ENCODE measurements at regions not wholly inside any gene's neighbourhood (a gene's known extent, or its start where the extent isn't known, plus 50 kb on each side); places are given as distances from the start of the nearest gene placed in this dataset.

DNA sequence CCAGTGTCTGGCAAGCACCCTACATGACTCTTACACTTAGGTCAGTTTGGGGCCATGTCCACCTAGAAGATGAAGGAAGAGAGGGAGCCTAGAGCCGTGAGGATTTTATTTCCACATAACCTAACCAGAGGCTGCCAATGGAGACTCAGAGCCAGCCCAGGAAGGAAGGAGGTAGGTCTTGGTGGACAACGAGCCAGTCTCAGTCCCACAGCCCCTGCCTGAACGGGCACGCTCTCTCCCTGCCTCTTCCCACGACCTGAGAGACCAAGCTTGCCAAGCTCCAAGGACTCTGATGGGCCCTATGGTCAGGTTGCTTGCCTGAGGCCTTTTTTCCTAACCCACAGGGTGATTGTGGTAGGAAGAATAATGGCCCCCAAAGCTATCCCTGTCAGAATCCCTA is 188.4 kb downstream of the TFCP2L1 start:
- H3K4me1 ChIP-seq: peaks cover 5% of the 10 kb centered on the region; the same call in 1 of the 2 replicates
- intact Hi-C loops (cut with micrococcal nuclease; ENCODE audit: unreplicated experiment): no loop called here
- H3K9me3 ChIP-seq: peaks cover 21% of the 10 kb centered on the region
- no peaks in the 10 kb centered on the region for H3K36me3 ChIP-seq (ENCODE audit: control insufficient read depth, insufficient read depth, low read length)
- Mint-ChIP-seq H3K4me3 (ENCODE audit: unreplicated experiment) (no peak overlapping the region), H3K27ac (ENCODE audit: unreplicated experiment) (no peak overlapping the region), H3K27me3 (ENCODE audit: insufficient read depth, unreplicated experiment) (no peaks in the 10 kb centered on the region), H3K36me3 (ENCODE audit: insufficient read depth, unreplicated experiment) (no peaks in the 10 kb centered on the region), H3K4me1 (ENCODE audit: low read depth, unreplicated experiment) (no peaks in the 10 kb centered on the region), H3K9me3 (ENCODE audit: unreplicated experiment) (peaks cover 10% of the 10 kb centered on the region)
- BruUV-seq (replicated peaks): no TSS peak
- POLR2A ChIA-PET: no interaction called here
- H3K27me3 ChIP-seq (replicated peaks; ENCODE audit: control insufficient read depth, insufficient read depth, low read length): no peaks in the 10 kb centered on the region
- H3K4me3 ChIP-seq (ENCODE audit: low read depth, low read length): no peak overlapping the region
- CTCF ChIA-PET: interaction anchor here (0.7 to 3.5 kb wide), 2 partner anchors 32 to 259 kb away, joined by 4 to 48 read pairs; no protein-coding TSS in a partner anchor
- DNase-seq: no peak
- TF ChIP-seq, protein P1, sequence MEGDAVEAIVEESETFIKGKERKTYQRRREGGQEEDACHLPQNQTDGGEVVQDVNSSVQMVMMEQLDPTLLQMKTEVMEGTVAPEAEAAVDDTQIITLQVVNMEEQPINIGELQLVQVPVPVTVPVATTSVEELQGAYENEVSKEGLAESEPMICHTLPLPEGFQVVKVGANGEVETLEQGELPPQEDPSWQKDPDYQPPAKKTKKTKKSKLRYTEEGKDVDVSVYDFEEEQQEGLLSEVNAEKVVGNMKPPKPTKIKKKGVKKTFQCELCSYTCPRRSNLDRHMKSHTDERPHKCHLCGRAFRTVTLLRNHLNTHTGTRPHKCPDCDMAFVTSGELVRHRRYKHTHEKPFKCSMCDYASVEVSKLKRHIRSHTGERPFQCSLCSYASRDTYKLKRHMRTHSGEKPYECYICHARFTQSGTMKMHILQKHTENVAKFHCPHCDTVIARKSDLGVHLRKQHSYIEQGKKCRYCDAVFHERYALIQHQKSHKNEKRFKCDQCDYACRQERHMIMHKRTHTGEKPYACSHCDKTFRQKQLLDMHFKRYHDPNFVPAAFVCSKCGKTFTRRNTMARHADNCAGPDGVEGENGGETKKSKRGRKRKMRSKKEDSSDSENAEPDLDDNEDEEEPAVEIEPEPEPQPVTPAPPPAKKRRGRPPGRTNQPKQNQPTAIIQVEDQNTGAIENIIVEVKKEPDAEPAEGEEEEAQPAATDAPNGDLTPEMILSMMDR (IDR thresholded peaks at IDR 0.05; ENCODE audit: insufficient read depth in 1 of 2, low read depth in 1 of 2, low read length in 1 of 2, severe bottlenecking in 1 of 2, unreplicated experiment in 1 of 2): no peak

DNA sequence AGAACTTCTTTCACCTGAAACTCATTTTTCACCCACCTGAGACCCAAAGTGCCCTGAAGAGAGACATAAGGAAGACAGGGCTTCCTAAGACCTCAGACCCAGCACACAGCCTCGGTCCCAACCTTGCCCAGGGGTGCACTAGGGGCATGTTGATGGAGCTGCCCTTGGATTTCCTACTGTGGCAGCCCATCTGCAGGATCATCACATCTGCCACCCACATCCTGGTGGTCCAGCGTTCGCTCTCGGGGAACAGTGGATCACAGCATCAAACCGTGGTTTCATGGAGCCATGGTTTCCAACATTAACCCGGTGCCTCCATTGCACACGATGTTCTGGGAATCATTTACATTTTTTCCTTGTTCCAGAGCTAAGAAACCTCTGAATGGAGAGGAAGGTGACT is 186.4 kb downstream of the TFCP2L1 start:
- no peak overlapping the region for H3K27ac Mint-ChIP-seq (ENCODE audit: unreplicated experiment)
- ChIA-PET POLR2A (no interaction called here), CTCF (interaction anchor here (0.8 to 2.2 kb wide), 4 partner anchors 11 to 258 kb away, joined by 4 to 8 read pairs (median 5); no protein-coding TSS in a partner anchor)
- no peak for DNase-seq
- no TSS peak for BruUV-seq (replicated peaks)
- TF ChIP-seq, protein P1 (IDR thresholded peaks at IDR 0.05; ENCODE audit: insufficient read depth in 1 of 2, low read depth in 1 of 2, low read length in 1 of 2, severe bottlenecking in 1 of 2, unreplicated experiment in 1 of 2): no peak
- H3K9me3 Mint-ChIP-seq (ENCODE audit: unreplicated experiment): peaks cover 3% of the 10 kb centered on the region
- Histone ChIP-seq H3K4me3 (ENCODE audit: low read depth, low read length) (no peak overlapping the region), H3K36me3 (ENCODE audit: control insufficient read depth, insufficient read depth, low read length) (no peaks in the 10 kb centered on the region), H3K9me3 (peaks cover 3% of the 10 kb centered on the region; the same call in 1 of the 2 replicates), H3K4me1 (no peaks in the 10 kb centered on the region), H3K27me3 (replicated peaks; ENCODE audit: control insufficient read depth, insufficient read depth, low read length) (no peaks in the 10 kb centered on the region)
- no peaks in the 10 kb centered on the region for H3K27me3 Mint-ChIP-seq (ENCODE audit: insufficient read depth, unreplicated experiment)
- H3K36me3 Mint-ChIP-seq (ENCODE audit: insufficient read depth, unreplicated experiment): no peaks in the 10 kb centered on the region
- intact Hi-C loops (cut with micrococcal nuclease; ENCODE audit: unreplicated experiment): loop anchor here (2.0 kb wide), 1 partner anchor 30 kb away; no protein-coding TSS in a partner anchor
- H3K4me3 Mint-ChIP-seq (ENCODE audit: unreplicated experiment): no peak overlapping the region
- no peaks in the 10 kb centered on the region for H3K4me1 Mint-ChIP-seq (ENCODE audit: low read depth, unreplicated experiment)

GRCh38 chr2:121099329-121100290 is 185.4 kb downstream of the TFCP2L1 start:
- BruUV-seq (replicated peaks): no TSS peak
- Mint-ChIP-seq H3K9me3 (ENCODE audit: unreplicated experiment) (no peaks in the 10 kb centered on the region), H3K27ac (ENCODE audit: unreplicated experiment) (no peak overlapping the region), H3K36me3 (ENCODE audit: insufficient read depth, unreplicated experiment) (no peaks in the 10 kb centered on the region), H3K4me3 (ENCODE audit: unreplicated experiment) (no peak overlapping the region), H3K27me3 (ENCODE audit: insufficient read depth, unreplicated experiment) (no peaks in the 10 kb centered on the region), H3K4me1 (ENCODE audit: low read depth, unreplicated experiment) (no peaks in the 10 kb centered on the region)
- no peaks in the 10 kb centered on the region for H3K27me3 ChIP-seq (replicated peaks; ENCODE audit: control insufficient read depth, insufficient read depth, low read length)
- no peaks in the 10 kb centered on the region for H3K36me3 ChIP-seq (ENCODE audit: control insufficient read depth, insufficient read depth, low read length)
- no peaks in the 10 kb centered on the region for H3K9me3 ChIP-seq
- H3K4me3 ChIP-seq (ENCODE audit: low read depth, low read length): no peak overlapping the region
- no peaks in the 10 kb centered on the region for H3K4me1 ChIP-seq
- CTCF ChIA-PET: interaction anchor here (0.8 to 2.2 kb wide), 6 partner anchors 10 to 423 kb away, joined by 4 to 8 read pairs (median 4); no protein-coding TSS in a partner anchor
- TF ChIP-seq, protein P1 (IDR thresholded peaks at IDR 0.05; ENCODE audit: insufficient read depth in 1 of 2, low read depth in 1 of 2, low read length in 1 of 2, severe bottlenecking in 1 of 2, unreplicated experiment in 1 of 2): peak; percentile 40 to 49
- intact Hi-C loops (cut with micrococcal nuclease; ENCODE audit: unreplicated experiment): loop anchor here (2.0 kb wide), 1 partner anchor 29 kb away; no protein-coding TSS in a partner anchor
- peak in 1 of 2 experiments; percentile 42 for DNase-seq
- POLR2A ChIA-PET: no interaction called here

All from Caco-2 (cell line).